ENCODE measurements at regions not wholly inside any gene's neighbourhood (a gene's known extent, or its start where the extent isn't known, plus 50 kb on each side); places are given as distances from the start of the nearest gene placed in this dataset.

GRCh38 chr5:68114378-68115040 is 101.0 kb upstream of the PIK3R1 start:
- Histone ChIP-seq H3K27me3 (ENCODE audit: insufficient read depth) (no peaks in the 10 kb centered on the region), H4K20me1 (ENCODE audit: insufficient read depth) (no peaks in the 10 kb centered on the region), H3K79me2 (ENCODE audit: insufficient read depth) (no peaks in the 10 kb centered on the region), H3K9ac (no peak overlapping the region), H3K9me3 (no peaks in the 10 kb centered on the region), H3K9me2 (no peaks in the 10 kb centered on the region), H3K4me3 (ENCODE audit: low read depth in 2 of 2, low read length in 1 of 2) (no peak overlapping the region), H3F3A (replicated peaks; ENCODE audit: insufficient read depth) (no peaks in the 10 kb centered on the region), H2AFZ (ENCODE audit: low read depth) (no peak overlapping the region), H3K36me3 (replicated peaks in 1 of 2; ENCODE audit: control insufficient read depth in 1 of 2, insufficient read depth in 2 of 2, low read length in 1 of 2) (no peaks in the 10 kb centered on the region), H3K27ac (ENCODE audit: low read depth in 2 of 2, low read length in 1 of 2) (0 out of 4 replicates have a peak overlapping the region, but pooled peaks of 1 of the 2 experiments have one; percentile 40), H3K4me1 (ENCODE audit: control insufficient read depth in 1 of 2, insufficient read depth in 2 of 2, low read depth in 1 of 2, low read length in 1 of 2) (no peaks in the 10 kb centered on the region), H3K4me2 (no peak overlapping the region)
- CTCF ChIA-PET = no interaction called here
- WGBS (ENCODE audit: low lambda C conversion rate) = 40% methylated on average over 2 of the region's 2 CpGs
- no peak for DNase-seq
- POLR2A ChIA-PET = no interaction called here
- peak; percentile 67 for TF ChIP-seq TCF12 (IDR thresholded peaks at IDR 0.05)
- no peak for TF ChIP-seq GABPA (IDR thresholded peaks at IDR 0.05; ENCODE audit: low read depth)
- no peak for TF ChIP-seq EZH2phosphoT487 (IDR thresholded peaks at IDR 0.05; ENCODE audit: borderline replicate concordance, low read depth)
- TF ChIP-seq RCOR1 (IDR thresholded peaks at IDR 0.05; ENCODE audit: low read length) = no peak
- TF ChIP-seq TAF1 (IDR thresholded peaks at IDR 0.05; ENCODE audit: borderline replicate concordance, low read depth, low read length) = no peak
- TF ChIP-seq MEF2A (IDR thresholded peaks at IDR 0.05; ENCODE audit: borderline replicate concordance, low read depth) = no peak
- TF ChIP-seq TEAD4 (IDR thresholded peaks at IDR 0.05; ENCODE audit: borderline replicate concordance, insufficient read depth) = no peak
- TF ChIP-seq MAX (IDR thresholded peaks at IDR 0.05; ENCODE audit: low read depth) = peak; percentile 43; the same call in 1 of the 2 replicates
- peak; percentile 70; the same call in 1 of the 2 replicates for TF ChIP-seq FOSL2 (IDR thresholded peaks at IDR 0.05; ENCODE audit: borderline replicate concordance, low read depth)
- TF ChIP-seq SMC3 (IDR thresholded peaks at IDR 0.05; ENCODE audit: low read depth, low read length) = no peak
- TF ChIP-seq SIN3A (IDR thresholded peaks at IDR 0.05; ENCODE audit: borderline replicate concordance, low read depth, low read length) = no peak
- TF ChIP-seq RAD21 (IDR thresholded peaks at IDR 0.05; ENCODE audit: low read length) = no peak
- no peak for TF ChIP-seq FOXJ3 (CRISPR knock-in tag; IDR thresholded peaks at IDR 0.05)
- TF ChIP-seq GATA2 (CRISPR knock-in tag; IDR thresholded peaks at IDR 0.05) = no peak
- peak; percentile 66; the same call in 1 of the 2 replicates for TF ChIP-seq NFIC (IDR thresholded peaks at IDR 0.05; ENCODE audit: borderline replicate concordance)
- no peak for TF ChIP-seq CHD2 (IDR thresholded peaks at IDR 0.05; ENCODE audit: low read length, partially characterized antibody)
- TF ChIP-seq, protein P1, sequence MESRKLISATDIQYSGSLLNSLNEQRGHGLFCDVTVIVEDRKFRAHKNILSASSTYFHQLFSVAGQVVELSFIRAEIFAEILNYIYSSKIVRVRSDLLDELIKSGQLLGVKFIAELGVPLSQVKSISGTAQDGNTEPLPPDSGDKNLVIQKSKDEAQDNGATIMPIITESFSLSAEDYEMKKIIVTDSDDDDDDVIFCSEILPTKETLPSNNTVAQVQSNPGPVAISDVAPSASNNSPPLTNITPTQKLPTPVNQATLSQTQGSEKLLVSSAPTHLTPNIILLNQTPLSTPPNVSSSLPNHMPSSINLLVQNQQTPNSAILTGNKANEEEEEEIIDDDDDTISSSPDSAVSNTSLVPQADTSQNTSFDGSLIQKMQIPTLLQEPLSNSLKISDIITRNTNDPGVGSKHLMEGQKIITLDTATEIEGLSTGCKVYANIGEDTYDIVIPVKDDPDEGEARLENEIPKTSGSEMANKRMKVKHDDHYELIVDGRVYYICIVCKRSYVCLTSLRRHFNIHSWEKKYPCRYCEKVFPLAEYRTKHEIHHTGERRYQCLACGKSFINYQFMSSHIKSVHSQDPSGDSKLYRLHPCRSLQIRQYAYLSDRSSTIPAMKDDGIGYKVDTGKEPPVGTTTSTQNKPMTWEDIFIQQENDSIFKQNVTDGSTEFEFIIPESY (IDR thresholded peaks at IDR 0.05; ENCODE audit: borderline replicate concordance, low read depth) = no peak
- TF ChIP-seq POLR2AphosphoS5 (IDR thresholded peaks at IDR 0.05; ENCODE audit: low read depth, low read length) = no peak
- TF ChIP-seq YY1 (IDR thresholded peaks at IDR 0.05; ENCODE audit: low read depth) = no peak
- TF ChIP-seq JUND (IDR thresholded peaks at IDR 0.05) = peak; percentile 77
- TF ChIP-seq, protein P2, sequence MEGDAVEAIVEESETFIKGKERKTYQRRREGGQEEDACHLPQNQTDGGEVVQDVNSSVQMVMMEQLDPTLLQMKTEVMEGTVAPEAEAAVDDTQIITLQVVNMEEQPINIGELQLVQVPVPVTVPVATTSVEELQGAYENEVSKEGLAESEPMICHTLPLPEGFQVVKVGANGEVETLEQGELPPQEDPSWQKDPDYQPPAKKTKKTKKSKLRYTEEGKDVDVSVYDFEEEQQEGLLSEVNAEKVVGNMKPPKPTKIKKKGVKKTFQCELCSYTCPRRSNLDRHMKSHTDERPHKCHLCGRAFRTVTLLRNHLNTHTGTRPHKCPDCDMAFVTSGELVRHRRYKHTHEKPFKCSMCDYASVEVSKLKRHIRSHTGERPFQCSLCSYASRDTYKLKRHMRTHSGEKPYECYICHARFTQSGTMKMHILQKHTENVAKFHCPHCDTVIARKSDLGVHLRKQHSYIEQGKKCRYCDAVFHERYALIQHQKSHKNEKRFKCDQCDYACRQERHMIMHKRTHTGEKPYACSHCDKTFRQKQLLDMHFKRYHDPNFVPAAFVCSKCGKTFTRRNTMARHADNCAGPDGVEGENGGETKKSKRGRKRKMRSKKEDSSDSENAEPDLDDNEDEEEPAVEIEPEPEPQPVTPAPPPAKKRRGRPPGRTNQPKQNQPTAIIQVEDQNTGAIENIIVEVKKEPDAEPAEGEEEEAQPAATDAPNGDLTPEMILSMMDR (IDR thresholded peaks at IDR 0.05) = no peak
- no peak for TF ChIP-seq REST (IDR thresholded peaks at IDR 0.05; ENCODE audit: low read depth, low read length)
- no peak for TF ChIP-seq RXRA (IDR thresholded peaks at IDR 0.05; ENCODE audit: borderline replicate concordance, low read depth)
- no peak for TF ChIP-seq ELF1 (IDR thresholded peaks at IDR 0.05)
- TF ChIP-seq, protein P3, sequence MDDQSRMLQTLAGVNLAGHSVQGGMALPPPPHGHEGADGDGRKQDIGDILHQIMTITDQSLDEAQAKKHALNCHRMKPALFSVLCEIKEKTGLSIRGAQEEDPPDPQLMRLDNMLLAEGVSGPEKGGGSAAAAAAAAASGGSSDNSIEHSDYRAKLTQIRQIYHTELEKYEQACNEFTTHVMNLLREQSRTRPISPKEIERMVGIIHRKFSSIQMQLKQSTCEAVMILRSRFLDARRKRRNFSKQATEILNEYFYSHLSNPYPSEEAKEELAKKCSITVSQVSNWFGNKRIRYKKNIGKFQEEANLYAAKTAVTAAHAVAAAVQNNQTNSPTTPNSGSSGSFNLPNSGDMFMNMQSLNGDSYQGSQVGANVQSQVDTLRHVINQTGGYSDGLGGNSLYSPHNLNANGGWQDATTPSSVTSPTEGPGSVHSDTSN (IDR thresholded peaks at IDR 0.05) = peak; percentile 86
- TF ChIP-seq NRF1 (IDR thresholded peaks at IDR 0.05; ENCODE audit: low read depth, low read length) = no peak
